ENCODE measurements at regions not wholly inside any gene's neighbourhood (a gene's known extent, or its start where the extent isn't known, plus 50 kb on each side); places are given as distances from the start of the nearest gene placed in this dataset.
A peak's percentile ranks its signal among the peaks of the same experiment; 100 is the strongest.

DNA sequence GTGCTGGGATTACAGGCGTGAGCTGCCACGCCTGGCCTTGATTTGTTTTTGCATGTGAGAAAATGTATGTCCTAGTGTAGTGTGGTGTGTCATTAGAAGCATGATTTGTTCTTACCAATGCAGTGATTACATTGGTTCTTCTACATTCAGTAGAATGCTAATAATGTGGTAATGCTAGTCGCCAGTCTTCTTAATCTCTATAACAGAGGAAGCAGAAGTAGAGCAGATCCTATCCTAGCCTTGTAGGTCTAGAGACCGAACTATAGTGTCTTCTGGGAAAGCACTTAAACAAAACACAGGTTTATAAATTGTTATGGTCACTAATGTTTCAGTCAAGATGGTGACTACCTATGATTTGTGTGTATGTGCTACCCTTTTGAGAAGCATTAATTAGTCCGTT lies 197.5 kb upstream of the DMRT1 start:
- in situ Hi-C loops (cut with HindIII; ENCODE audit: low pct_unique_long_range_greater_than_20kb, low sequenced_read_pairs), result no loop called here
- DNase-seq (ENCODE audit: low read depth, low spot score), result no peak

DNA sequence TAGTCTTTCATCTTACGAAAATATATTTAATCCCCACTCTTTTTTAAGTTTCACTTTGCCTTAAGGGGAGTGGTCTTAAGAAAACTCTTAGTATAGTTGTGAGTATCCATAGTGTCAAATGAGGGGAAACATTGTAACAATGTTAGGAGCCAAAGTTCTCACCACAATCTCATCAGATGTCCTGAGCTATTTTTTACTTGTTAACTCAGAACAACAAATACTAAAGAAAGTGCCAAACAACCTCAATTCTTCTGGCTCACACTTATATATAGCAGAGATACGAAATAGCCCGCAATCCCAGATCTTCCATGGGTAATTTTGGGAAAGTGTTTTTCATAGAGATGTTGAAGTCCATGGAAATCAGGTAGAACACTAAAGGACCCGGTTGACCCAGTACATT lies 194.0 kb upstream of the DMRT1 start:
- DNase-seq (ENCODE audit: low read depth, low spot score), result no peak

DNA sequence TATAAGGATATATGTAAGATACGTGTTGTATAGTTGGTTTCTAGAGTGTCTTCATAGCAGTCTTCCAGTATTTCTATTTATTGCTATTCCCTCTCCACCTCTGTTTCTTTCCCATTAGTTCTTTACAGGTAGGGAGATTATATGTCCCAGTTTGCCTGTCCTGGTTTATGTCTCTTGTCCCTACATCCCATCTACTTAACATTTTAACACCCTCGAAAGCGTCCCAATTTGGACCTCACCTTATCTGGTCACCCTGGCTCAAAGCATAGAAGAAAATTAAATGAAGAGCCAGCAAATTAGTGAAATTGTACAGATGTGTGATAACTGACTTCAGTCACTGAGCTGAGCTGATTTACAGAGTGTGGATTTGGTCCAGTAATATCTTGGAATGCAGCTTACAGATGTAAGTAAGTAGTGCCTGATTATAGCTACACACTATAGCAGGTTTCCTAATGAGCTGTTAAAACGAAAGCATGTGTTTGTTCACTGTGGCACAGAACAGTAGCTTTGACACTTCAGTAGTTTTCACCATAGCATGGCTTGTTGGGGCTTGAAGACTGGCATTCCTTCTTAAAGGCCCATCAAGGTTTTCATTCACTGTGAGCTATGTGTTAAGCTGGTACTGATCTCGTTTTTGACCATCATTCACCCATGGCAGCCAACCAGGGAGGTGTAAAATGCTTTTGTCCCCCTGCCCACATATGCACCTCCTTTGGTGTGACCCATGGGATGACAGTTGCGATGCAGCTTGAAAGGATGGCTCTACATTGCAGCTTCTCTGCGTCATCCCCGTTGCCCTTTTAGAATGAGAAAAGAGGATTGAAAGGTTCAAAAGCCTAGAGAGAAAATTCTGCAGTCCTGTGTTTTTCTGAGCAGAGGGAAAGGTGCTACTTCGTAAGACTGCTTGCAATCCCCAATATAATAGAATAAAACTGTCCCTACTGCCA lies 192.1 kb upstream of the DMRT1 start:
- no peak for DNase-seq (ENCODE audit: low read depth, low spot score)
- in situ Hi-C loops (cut with HindIII; ENCODE audit: low pct_unique_long_range_greater_than_20kb, low sequenced_read_pairs), result no loop called here

More for the DNA sequence above, 194.0 kb upstream of the DMRT1 start:
- in situ Hi-C loops (cut with HindIII; ENCODE audit: low pct_unique_long_range_greater_than_20kb, low sequenced_read_pairs), result no loop called here

DNA sequence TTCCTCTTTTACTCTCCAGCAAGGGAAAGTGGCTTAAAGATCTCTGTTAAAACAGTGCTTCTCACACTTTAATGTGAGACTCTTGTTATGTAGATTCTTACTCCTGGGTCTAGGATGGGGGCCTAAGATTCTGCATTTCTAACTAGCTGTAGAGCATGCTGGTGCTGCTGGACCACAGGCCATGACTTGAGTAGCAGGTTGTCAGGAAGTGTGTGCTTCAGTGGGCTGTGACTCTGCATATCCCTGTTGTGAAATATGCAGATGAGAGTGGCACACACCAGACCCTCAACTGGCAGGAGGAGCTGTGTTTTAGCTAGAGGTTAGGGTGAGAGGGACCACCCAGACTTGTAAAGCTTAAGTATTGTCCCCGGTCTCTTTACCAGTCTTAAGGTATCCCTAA lies 191.1 kb upstream of the DMRT1 start:
- no peak for DNase-seq (ENCODE audit: low read depth, low spot score)
- in situ Hi-C loops (cut with HindIII; ENCODE audit: low pct_unique_long_range_greater_than_20kb, low sequenced_read_pairs), result no loop called here

DNA sequence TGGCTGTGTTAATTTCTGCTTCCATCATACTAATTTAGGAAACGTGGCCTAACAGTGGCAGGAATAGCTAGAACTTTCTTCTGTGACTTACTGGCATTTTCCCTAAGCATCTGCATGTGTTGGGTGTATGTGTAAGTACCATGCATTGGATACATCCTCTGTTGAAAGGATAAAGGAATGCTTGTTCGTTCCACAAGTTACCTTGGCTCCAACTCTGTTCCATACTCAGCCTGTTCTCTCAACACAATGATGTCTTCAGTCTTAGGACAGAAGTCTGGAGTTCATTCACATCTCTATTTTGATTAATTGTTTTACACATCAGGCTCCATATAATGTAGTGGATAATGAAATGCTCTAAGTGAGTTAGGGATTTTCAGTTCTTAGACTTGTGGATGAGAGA lies 190.1 kb upstream of the DMRT1 start:
- DNase-seq (ENCODE audit: low read depth, low spot score), result peak; percentile 70
- in situ Hi-C loops (cut with HindIII; ENCODE audit: low pct_unique_long_range_greater_than_20kb, low sequenced_read_pairs), result no loop called here

DNA sequence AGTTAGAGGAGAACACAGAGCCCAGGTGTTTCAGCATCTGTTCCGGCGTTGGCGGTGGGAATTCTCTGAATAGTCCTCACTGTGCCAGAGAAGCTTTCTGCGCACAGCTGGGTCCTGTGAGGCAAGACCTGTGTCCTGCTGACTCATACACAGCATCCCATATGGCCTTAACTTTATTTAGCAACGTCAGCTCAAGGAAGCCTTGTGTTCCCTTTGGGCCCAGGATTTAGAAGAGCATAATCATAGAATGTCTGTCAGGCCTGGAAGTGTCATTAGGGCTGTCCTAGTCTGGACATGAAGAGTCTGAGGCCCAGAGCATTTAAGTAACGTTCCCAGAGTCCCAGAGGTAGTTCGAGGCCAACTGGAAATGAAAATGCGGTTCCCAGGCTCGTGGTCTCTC lies 188.6 kb upstream of the DMRT1 start:
- no peak for DNase-seq (ENCODE audit: low read depth, low spot score)
- in situ Hi-C loops (cut with HindIII; ENCODE audit: low pct_unique_long_range_greater_than_20kb, low sequenced_read_pairs), result no loop called here

DNA sequence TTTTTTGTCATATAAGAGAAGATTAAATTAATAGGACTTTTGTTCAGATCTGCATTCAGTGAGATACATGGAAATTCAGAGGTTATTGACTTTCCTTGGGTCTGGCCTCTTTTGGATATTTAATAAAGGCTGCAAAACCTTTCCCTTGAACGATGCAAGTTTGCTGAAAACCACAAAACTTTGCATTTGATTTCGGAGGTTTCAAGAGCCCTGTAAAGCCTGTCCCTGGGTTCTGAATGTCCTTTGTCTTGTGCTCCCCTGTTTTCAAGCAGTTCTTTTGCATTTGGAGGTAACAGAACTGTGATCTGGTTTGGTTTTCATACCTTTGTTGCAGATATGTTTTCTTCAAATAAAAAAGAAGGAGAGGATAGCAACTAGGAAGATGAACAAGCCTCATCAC lies 188.1 kb upstream of the DMRT1 start:
- no peak for DNase-seq (ENCODE audit: low read depth, low spot score)
- in situ Hi-C loops (cut with HindIII; ENCODE audit: low pct_unique_long_range_greater_than_20kb, low sequenced_read_pairs), result no loop called here

DNA sequence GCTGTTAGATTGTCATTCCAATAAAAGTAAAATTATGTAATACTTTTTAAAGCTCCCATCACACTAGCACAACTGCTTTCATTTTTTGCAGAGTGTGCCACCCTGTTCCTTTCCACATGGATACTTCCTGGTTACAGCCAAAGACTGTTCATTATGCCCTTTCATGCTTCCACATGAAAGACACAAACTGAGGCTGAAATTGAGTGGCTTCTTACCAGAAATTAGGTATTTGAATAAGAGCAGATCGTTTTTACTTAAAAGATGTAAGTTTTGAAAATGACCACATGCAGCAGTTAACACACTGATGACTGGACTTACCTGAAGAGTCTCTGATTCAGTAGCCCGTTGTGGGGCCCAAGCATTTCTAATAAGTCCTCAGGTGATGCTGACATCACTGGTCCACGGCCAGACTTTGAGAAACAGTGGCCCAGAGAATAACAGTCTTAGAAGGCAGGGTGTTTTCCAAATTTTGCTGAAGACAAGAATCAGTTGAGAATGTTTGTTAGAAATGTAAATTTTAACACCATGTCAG lies 187.6 kb upstream of the DMRT1 start:
- DNase-seq (ENCODE audit: low read depth, low spot score), result no peak
- in situ Hi-C loops (cut with HindIII; ENCODE audit: low pct_unique_long_range_greater_than_20kb, low sequenced_read_pairs), result no loop called here

DNA sequence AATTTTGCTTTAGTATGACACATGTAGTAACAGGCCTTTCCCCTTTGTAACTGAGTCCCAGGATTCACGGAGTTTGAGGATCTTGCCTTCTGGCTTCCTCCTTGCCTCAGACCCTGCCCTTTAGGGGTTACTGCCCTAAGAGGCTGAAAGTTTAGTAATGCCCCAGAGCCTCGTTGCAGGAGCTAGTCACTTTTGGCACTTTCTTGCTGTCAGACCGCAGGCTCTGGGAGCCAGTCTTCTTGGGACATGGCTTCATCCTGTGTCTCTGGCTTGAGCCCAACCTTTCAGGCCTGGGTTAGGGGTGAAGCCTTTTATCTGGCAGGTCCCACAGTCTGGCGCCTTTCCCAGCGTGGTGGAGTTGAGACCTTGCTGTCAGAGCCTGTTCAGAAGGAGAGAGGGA lies 185.6 kb upstream of the DMRT1 start:
- in situ Hi-C loops (cut with HindIII; ENCODE audit: low pct_unique_long_range_greater_than_20kb, low sequenced_read_pairs), result no loop called here
- DNase-seq (ENCODE audit: low read depth, low spot score), result no peak

DNA sequence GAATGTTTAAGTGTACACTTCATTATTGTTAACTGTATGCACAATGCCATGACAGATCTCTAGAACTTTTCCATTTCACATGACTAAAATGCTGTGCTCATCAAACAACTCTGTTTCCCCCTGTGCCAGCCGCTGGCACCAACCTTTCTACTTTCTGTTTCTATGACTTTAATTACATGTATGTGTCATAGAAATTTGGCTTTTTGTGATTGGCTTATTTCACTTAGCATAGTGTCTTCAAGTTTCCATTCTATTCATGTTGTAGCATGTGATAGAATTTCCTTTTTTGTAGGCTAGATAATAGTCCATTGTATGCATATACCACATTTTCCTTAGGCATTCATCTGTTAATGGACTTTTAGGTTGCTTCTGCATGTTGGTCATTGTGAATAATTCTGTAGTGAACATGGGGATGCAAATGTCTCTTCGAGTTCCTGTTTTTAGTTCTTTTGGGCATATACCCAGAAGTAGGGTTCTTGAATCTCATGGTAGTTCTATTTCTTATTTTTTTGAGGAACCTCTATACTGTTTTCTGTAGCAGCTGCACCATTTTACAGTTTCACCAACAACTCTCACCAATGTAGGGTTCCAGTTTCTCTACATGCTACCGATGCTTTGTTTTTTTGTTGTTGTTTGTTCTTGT lies 184.4 kb upstream of the DMRT1 start:
- in situ Hi-C loops (cut with HindIII; ENCODE audit: low pct_unique_long_range_greater_than_20kb, low sequenced_read_pairs), result no loop called here
- DNase-seq (ENCODE audit: low read depth, low spot score), result peak; percentile 35

DNA sequence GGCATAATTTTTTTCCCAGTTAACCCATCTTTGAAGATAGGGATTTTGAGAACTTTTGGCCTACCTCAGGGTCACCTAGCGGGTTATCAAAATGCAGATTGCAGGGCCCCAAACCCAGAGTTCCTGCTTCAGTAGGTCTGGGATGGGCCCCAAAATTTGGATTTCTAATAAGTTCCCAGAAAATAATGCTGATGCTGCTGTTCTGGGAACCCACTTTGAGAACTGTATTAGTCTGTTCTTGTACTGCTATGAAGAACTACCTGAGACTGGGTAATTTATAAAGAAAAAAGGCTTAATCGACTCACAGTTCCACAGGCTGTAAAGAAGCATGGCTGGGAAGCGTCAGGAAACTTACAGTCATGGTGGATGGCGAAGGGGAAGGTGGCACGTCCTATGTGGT lies 182.2 kb upstream of the DMRT1 start:
- no peak for DNase-seq (ENCODE audit: low read depth, low spot score)
- in situ Hi-C loops (cut with HindIII; ENCODE audit: low pct_unique_long_range_greater_than_20kb, low sequenced_read_pairs), result no loop called here

DNA sequence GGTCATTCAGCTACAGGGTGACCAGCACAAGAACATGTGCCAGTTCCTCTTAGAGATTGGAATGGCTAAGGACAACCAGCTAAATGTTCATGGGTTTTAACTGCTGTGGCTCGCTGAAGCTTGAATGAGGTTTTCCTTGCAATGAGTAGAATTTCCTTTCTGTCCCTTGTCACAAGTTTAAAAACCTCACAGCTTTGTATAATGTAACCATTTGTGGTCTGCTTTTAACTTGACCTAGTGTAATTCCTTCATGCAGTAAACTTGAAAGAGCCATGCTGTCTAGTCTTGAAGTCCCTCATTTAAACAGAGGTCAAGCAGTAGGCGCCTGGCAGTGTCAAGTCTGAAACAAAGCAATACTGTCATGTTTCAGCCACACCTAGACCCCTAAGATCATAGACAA lies 181.3 kb upstream of the DMRT1 start:
- in situ Hi-C loops (cut with HindIII; ENCODE audit: low pct_unique_long_range_greater_than_20kb, low sequenced_read_pairs), result no loop called here
- DNase-seq (ENCODE audit: low read depth, low spot score), result no peak

DNA sequence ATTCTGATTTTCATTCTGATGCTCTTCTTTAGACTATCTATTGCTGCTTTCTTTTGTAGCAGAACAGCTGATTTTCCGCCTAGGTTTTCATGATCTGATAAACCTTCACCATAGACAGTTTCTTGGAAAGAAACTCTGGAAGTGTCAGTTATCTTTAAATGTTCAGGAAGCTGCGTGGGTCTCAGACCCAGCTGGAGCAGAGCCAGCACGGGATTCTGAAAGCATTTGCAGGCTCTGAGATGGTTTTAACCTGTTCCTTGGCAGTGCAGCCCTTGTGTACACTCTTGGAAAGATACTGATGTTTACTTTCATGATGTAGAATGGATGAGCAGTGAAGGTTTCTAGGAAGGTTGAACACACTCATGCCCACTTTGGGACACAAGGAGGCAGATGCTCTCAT lies 178.0 kb upstream of the DMRT1 start:
- DNase-seq (ENCODE audit: low read depth, low spot score), result no peak
- in situ Hi-C loops (cut with HindIII; ENCODE audit: low pct_unique_long_range_greater_than_20kb, low sequenced_read_pairs), result no loop called here

DNA sequence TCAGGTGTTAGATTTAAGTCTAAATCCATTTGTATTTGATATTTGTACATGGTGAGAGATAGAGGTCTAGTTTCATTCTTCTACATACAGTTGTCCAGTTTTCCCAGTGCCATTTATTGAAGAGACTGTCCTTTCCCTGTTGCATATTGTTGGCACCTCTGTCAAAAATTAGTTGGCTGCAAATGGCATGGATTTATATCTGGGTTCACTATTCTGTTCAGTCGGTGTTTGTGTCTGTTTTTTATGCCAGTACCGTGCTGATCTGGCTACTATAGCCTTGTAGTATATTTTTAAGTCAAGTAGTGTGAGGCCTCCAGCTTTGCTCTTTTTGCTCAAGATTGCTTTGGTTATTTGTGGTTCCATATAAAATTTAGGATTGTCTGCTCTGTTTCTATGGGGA lies 176.2 kb upstream of the DMRT1 start:
- DNase-seq (ENCODE audit: low read depth, low spot score), result no peak
- in situ Hi-C loops (cut with HindIII; ENCODE audit: low pct_unique_long_range_greater_than_20kb, low sequenced_read_pairs), result no loop called here

DNA sequence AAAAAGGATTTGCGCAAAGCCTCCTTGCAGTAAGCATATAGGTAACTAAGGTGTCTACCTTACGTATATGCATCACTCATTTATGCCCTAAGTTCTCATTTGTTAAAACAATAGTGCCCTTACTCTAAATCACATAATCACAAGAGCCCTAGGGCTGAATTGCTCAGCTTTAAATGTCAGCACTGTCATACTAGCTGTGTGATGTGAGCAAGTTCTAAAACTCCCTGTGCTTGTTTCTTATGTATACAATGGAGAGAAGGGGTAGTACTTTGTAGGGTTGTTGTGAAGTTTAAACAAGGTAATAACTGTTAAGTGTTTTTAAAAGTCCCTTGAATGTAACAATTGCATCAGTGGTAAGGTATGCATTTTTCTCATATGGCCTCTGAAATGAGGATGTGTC lies 169.5 kb upstream of the DMRT1 start:
- in situ Hi-C loops (cut with HindIII; ENCODE audit: low pct_unique_long_range_greater_than_20kb, low sequenced_read_pairs), result no loop called here
- DNase-seq (ENCODE audit: low read depth, low spot score), result peak; percentile 53

DNA sequence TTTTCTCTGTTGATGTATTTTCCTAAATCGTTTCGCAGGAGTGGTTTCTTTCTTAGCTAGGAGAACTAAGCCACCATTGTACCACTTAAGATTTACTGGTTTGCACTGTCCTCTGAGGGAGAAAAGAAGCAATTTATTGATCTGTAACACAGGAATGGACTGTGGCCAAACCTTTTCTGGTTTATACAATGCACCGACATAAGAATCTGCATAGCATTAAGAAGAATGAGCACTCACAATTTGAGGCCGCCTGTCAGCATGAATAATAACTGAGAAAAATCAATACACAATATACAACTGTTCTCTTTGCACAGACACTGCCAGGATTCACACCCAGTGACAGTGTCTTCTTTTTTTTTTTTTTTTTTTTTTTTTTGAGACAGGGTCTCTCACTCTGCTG lies 168.6 kb upstream of the DMRT1 start:
- peak; percentile 89 for DNase-seq (ENCODE audit: low read depth, low spot score)
- in situ Hi-C loops (cut with HindIII; ENCODE audit: low pct_unique_long_range_greater_than_20kb, low sequenced_read_pairs), result no loop called here

DNA sequence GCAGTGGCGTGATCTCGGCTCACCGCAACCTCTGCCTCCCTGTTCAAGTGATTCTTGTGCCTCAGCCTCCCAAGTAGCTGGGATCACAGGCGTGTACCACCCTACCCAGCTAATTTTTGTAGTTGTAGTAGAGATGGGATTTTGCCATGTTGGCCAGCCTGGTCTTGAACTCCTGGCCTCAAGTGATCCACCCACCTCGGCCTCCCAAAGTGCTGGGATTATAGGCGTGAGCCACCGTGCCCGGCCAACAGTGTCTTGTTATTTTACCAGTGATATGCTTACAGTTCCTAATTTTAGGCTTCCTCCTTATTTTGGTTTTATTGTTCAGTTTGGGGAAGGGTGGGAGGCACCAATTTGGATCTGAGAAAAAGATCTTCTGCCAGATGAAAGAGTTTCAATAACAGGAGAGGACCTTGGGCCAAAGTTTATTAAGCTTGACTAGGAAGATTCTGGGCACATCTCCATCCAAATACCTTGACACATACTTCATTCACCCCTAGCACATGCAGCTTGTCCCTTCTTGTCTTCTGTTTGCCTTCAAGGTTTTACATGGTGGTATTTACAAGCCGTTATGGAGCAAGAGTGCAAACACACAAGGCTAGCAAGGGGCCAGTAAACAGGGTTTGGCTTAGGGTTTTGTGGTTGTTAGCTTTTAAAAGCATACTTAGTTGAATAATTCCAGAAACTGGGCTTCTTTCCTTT lies 168.1 kb upstream of the DMRT1 start:
- DNase-seq (ENCODE audit: low read depth, low spot score), result no peak
- in situ Hi-C loops (cut with HindIII; ENCODE audit: low pct_unique_long_range_greater_than_20kb, low sequenced_read_pairs), result no loop called here

DNA sequence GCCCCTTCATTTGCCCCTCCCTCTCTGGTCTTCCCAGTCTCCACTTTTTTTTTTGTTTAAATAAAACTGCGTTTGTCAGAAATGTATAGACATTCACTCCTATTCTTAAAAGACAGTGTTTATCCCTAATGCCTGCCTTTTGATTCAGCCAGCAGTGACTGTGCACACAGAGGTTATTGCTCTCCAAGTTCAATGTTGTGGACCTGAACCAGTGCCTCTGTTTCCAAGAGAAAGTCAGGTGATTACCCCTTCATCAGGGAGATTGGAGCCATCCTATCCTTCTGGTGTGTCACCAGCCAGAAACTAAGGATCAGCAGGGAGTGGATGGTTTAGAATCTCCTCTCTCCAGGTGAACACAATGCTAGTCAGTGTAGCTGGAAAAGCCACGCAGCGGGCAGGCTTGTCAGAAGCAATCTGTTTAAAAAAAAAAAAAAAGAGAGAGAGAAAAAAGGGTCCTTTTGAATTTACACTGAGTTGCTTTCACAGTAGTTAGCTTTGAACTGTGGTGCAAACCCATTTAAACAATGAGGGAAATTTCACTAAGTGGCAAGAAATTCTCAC lies 167.5 kb upstream of the DMRT1 start:
- in situ Hi-C loops (cut with HindIII; ENCODE audit: low pct_unique_long_range_greater_than_20kb, low sequenced_read_pairs), result no loop called here

More for the DNA sequence above, 167.5 kb upstream of the DMRT1 start:
- peak; percentile 66 for DNase-seq (ENCODE audit: low read depth, low spot score)
